Choroid plexus epithelial cell (primary cell): ENCODE measurements at regions not wholly inside any gene's neighbourhood (a gene's known extent, or its start where the extent isn't known, plus 50 kb on each side); places are given as distances from the start of the nearest gene placed in this dataset.
A peak's percentile ranks its signal among the peaks of the same experiment; 100 is the strongest.

Source experiments
- DNase-seq: peaks from one replicate; pipeline ENCODE4 v3.0.0-alpha.2; 2010; ENCODE audit warnings: low read depth
- H3K4me3 ChIP-seq: 2 replicates; pipeline ENCODE4 v1.5.1; 2011; ENCODE audit warnings: low read depth, mild to moderate bottlenecking, control low read depth, low read length, moderate library complexity
- CTCF ChIP-seq: conservative IDR thresholded peaks from 2 replicates; pipeline ENCODE4 v1.5.1; 2011; ENCODE audit warnings: low read depth, mild to moderate bottlenecking, control low read depth, inconsistent platforms, low read length, moderate library complexity

GRCh38 chr15:36175741-36176291 is 403.6 kb upstream of the CDIN1 start:
- H3K4me3 ChIP-seq: no peak overlapping the region
- no peak for DNase-seq
- TF ChIP-seq CTCF: no peak

GRCh38 chr15:36177590-36178302 is 401.7 kb upstream of the CDIN1 start:
- TF ChIP-seq CTCF: no peak
- no peak overlapping the region for H3K4me3 ChIP-seq
- peak; percentile 23 for DNase-seq

- no peak for DNase-seq
- no peak overlapping the region for H3K4me3 ChIP-seq
- no peak for TF ChIP-seq CTCF
Measured at GRCh38 chr15:36178303-36178633, 401.2 kb upstream of the CDIN1 start.

GRCh38 chr15:36183201-36183600 is 396.2 kb upstream of the CDIN1 start:
- DNase-seq: no peak
- no peak overlapping the region for H3K4me3 ChIP-seq

DNA sequence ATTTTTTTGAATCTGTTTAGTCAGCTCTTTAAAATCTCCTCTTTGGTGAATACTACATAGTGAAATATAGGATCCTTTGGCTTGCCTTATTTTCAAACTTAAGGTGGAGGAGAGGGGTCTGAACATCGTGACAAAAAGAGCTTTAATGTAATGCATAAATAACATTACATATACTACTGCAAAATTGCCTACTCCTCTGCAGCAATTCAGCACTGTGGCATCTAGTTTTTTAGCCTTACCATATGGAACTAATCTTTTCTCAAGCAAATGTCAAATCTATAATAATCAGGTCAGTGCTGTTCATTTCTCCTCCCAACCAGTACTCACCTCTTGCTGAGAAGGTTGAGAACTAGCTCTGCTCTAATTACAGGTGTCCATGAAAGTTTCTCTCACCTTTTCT is 394.0 kb upstream of the CDIN1 start:
- no peak overlapping the region for H3K4me3 ChIP-seq
- TF ChIP-seq CTCF: no peak
- no peak for DNase-seq

More at GRCh38 chr15:36183201-36183600, 396.2 kb upstream of the CDIN1 start:
- no peak for TF ChIP-seq CTCF

DNA sequence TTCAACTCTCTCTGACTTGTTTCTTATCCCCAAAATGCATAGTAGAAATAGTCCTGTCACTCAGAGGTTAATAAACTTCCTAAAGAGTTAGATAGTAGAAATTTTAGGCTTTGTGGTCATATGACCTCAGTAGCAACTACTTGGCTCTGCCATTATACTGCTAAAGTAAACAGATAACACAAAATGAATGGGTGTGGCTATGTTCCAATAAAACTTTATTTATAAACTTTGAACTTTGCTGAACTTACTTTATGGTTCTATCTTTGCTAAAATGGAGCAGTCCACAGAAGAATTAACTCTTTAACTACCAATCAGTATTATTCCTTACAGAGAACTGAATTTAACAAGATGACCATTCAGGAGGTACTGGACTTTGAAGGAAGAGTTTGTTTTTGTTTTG is 393.6 kb upstream of the CDIN1 start:
- no peak for TF ChIP-seq CTCF
- H3K4me3 ChIP-seq: no peak overlapping the region
- DNase-seq: no peak

GRCh38 chr15:36186376-36186775 is 393.1 kb upstream of the CDIN1 start:
- no peak for DNase-seq
- H3K4me3 ChIP-seq: no peak overlapping the region
- TF ChIP-seq CTCF: no peak
